Suprapubic skin (tissue), 4 donors: ENCODE measurements at regions not wholly inside any gene's neighbourhood (a gene's known extent, or its start where the extent isn't known, plus 50 kb on each side); places are given as distances from the start of the nearest gene placed in this dataset.

Experiments
- DNase-seq, 2 donors: peaks; one replicate each; pipeline ENCODE4 v3.0.0-alpha.2; 2019; ENCODE audit warnings: low spot score in 2 of 2
- H3K27ac ChIP-seq: fragments of 200-600 bp; sonication (generic); one replicate; pipeline ENCODE4 v1.5.1; 2019
- H3K27me3 ChIP-seq: fragments of 200-600 bp; sonication (generic); one replicate; pipeline ENCODE4 v1.5.1; 2019
- H3K36me3 ChIP-seq: fragments of 200-600 bp; sonication (generic); one replicate; pipeline ENCODE4 v1.5.1; 2019
- H3K4me1 ChIP-seq: fragments of 200-600 bp; sonication (generic); one replicate; pipeline ENCODE4 v1.5.1; 2019
- H3K4me3 ChIP-seq: fragments of 200-600 bp; sonication (generic); one replicate; pipeline ENCODE4 v1.5.1; 2019; ENCODE audit warnings: mild to moderate bottlenecking
- H3K9me3 ChIP-seq: fragments of 200-600 bp; sonication (generic); one replicate; pipeline ENCODE4 v1.5.1; 2019
- EP300 ChIP-seq: sonication (generic); formaldehyde crosslinking; IDR thresholded peaks from one replicate; pipeline ENCODE4 v1.6.1; 2017; ENCODE audit warnings: antibody characterized with exemption
- POLR2A ChIP-seq, 2 donors: fragments of 450-650 bp; IDR thresholded peaks; one replicate each; pipeline ENCODE4 v1.6.1; 2017; ENCODE audit warnings: antibody characterized with exemption in 2 of 2, mild to moderate bottlenecking in 2 of 2, moderate library complexity in 2 of 2
- POLR2AphosphoS5 ChIP-seq, 3 donors: sonication (generic); formaldehyde crosslinking; IDR thresholded peaks; one replicate each; pipeline ENCODE4 v1.6.1; 2017; ENCODE audit warnings: antibody characterized with exemption in 3 of 3
- WGBS: methylation state at CpG from one replicate; pipeline ENCODE4 v1.1.5; 2018; 5-methylcytosine and 5-hydroxymethylcytosine counted together
- TF ChIP-seq, protein P1 (sequence below), 2 donors: fragments of 200-600 bp in 1 of 2; fragments of 450-650 bp in 1 of 2; sonication (generic) in 1 of 2; IDR thresholded peaks; one replicate each; pipeline ENCODE4 v1.5.1; 2016 to 2019; ENCODE audit warnings: antibody characterized with exemption in 2 of 2, mild to moderate bottlenecking in 1 of 2, moderate library complexity in 1 of 2

DNA sequence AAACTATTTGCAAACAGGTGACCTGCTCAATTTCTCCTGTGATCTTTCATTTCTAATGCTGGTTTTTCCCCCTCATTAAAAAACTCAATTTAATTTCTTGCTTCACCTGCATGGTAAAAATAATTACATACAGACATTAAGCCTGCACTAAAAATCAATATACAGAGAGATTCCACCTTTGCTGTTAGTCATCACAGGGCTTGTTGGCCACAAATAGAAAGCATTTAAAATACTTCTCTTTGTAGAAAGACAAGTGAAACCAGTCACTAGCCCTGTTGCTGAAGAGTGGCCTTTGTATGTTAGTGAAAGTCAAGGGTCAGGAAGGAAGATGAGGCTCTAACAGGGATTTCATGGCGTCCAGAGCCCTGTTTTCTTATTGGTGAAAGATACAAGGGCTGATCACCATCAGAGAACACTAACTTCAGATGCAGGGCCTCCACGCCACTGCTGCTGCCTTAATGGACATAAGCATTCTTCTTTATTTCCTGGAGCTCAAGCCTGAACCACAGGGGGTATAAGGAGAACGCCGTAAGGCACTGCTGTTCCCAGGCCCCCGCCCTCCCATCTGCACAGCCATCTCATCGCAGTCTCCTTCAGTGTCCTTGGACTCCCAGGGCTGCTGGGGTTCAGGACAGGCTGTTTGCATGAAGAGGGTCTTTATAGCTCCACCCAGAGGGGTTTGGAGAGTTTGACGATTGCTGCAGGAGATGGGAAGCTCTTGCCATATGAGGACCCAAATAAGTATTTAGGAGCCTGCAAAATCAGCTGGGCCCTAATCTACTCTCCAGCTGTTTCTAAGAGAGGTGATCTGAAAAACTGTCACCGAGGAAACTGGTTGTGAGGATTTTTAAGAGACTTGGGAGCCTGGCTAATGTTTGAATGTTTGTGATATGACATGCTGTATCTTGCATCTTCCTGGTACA is 117.3 kb upstream of the IRF2BP2 start:
- Histone ChIP-seq H3K27ac (peak overlapping the region; percentile 98), H3K4me1 (peaks cover 71% of the 10 kb centered on the region)
- 82% methylated on average over 8 of the region's 8 CpGs for WGBS

DNA sequence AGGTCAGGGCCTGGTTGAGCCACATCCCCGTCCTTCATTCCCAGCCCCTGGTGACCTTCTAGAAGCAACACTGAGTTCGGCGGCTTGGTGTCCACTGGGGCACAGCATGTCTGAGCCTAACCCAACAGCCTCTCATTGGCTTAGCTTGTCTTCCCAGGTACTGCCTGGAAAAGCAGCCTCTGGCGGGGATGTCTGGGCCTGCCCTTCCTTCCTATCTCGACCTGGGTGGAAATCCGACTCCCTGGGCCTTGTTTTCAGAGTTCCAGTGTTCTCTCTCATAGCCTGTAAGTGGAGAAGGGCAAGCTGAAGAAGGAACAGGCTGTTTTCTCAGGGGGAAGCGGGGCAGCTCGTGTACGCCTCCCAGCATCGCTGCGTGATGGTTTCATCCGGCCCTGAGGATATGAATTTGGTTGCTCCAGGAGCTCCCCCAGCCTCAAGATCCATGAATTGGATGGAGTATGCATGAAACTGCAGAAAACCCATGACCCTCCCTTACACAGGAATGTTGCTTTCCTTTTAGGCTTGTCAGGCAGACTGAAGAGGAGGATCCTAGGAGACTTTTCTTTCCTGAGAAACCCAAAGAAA is 116.5 kb upstream of the IRF2BP2 start:
- Histone ChIP-seq H3K9me3 (no peaks in the 10 kb centered on the region), H3K4me3 (no peak overlapping the region), H3K36me3 (no peaks in the 10 kb centered on the region), H3K27me3 (no peaks in the 10 kb centered on the region), H3K4me1 (peaks cover 72% of the 10 kb centered on the region), H3K27ac (peak overlapping the region; percentile 98)
- 64% methylated on average over 12 of the region's 12 CpGs for WGBS
- DNase-seq = peak in 1 of 2 donors; percentile 67
- TF ChIP-seq, protein P1, sequence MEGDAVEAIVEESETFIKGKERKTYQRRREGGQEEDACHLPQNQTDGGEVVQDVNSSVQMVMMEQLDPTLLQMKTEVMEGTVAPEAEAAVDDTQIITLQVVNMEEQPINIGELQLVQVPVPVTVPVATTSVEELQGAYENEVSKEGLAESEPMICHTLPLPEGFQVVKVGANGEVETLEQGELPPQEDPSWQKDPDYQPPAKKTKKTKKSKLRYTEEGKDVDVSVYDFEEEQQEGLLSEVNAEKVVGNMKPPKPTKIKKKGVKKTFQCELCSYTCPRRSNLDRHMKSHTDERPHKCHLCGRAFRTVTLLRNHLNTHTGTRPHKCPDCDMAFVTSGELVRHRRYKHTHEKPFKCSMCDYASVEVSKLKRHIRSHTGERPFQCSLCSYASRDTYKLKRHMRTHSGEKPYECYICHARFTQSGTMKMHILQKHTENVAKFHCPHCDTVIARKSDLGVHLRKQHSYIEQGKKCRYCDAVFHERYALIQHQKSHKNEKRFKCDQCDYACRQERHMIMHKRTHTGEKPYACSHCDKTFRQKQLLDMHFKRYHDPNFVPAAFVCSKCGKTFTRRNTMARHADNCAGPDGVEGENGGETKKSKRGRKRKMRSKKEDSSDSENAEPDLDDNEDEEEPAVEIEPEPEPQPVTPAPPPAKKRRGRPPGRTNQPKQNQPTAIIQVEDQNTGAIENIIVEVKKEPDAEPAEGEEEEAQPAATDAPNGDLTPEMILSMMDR (IDR thresholded peaks at IDR 0.05) = no peak
- TF ChIP-seq EP300 (no peak), POLR2AphosphoS5 (IDR thresholded peaks at IDR 0.05) (no peak), POLR2A (IDR thresholded peaks at IDR 0.05) (no peak)

More for the DNA sequence above, 117.3 kb upstream of the IRF2BP2 start:
- Histone ChIP-seq H3K4me3 (no peak overlapping the region), H3K36me3 (no peaks in the 10 kb centered on the region), H3K27me3 (no peaks in the 10 kb centered on the region), H3K9me3 (no peaks in the 10 kb centered on the region)
- no peak for TF ChIP-seq EP300
- peak in 1 of 2 donors; percentile 58 for DNase-seq

DNA sequence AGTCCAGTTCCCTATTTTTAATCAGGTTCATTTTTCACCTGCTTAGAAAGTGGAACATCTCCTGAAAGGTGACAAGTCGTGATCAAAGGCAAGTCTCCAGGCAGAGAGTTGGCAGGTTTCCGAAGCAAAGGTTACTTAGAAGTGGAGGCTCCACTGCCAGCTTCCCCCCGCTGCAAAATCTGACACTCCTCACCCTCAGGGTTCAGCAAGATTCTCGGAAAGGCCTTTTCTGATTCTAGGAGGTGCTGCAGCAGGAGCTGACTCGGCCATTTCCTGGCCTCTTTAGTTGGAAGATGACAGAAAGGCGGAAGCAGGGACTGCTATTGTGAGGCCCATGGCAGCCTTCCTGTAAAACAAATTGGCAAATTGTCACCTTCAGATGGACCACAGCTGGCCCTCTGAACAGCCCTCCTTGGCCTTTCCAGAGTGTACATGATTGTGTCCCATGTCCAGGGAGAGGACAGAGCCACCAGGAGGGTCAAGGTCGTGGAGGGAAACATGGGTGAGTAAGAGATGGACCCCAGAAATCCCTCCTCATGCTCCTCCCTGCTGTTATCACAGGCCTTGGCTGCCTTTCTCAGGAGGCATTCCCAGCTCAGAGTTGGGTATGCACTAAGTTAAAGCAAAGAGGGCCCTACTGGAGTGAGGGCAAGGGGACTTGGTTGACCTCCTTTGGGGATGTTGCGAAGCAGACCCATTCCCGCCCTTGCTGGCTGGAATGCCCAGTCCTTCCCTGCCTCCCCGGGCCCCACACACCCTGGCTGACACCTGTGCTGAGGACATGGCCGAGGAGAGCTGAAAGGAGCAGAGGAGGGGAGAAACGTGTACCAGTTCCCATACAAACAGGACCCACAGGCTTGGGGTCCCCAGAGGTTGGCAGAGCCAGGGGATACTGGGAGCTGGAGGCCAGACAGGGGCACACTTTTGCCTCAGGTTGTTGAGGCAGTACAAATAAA is 115.5 kb upstream of the IRF2BP2 start:
- no peak overlapping the region for H3K4me3 ChIP-seq
- H3K9me3 ChIP-seq = no peaks in the 10 kb centered on the region
- WGBS = 37% methylated on average over 9 of the region's 12 CpGs
- peak overlapping the region; percentile 98 for H3K27ac ChIP-seq
- TF ChIP-seq, protein P1 (IDR thresholded peaks at IDR 0.05) = no peak
- peak in 1 of 3 donors; percentile 28 for TF ChIP-seq POLR2AphosphoS5 (IDR thresholded peaks at IDR 0.05)
- DNase-seq = peak in 1 of 2 donors; percentile 79
- no peaks in the 10 kb centered on the region for H3K36me3 ChIP-seq
- peaks cover 76% of the 10 kb centered on the region for H3K4me1 ChIP-seq
- no peaks in the 10 kb centered on the region for H3K27me3 ChIP-seq

DNA sequence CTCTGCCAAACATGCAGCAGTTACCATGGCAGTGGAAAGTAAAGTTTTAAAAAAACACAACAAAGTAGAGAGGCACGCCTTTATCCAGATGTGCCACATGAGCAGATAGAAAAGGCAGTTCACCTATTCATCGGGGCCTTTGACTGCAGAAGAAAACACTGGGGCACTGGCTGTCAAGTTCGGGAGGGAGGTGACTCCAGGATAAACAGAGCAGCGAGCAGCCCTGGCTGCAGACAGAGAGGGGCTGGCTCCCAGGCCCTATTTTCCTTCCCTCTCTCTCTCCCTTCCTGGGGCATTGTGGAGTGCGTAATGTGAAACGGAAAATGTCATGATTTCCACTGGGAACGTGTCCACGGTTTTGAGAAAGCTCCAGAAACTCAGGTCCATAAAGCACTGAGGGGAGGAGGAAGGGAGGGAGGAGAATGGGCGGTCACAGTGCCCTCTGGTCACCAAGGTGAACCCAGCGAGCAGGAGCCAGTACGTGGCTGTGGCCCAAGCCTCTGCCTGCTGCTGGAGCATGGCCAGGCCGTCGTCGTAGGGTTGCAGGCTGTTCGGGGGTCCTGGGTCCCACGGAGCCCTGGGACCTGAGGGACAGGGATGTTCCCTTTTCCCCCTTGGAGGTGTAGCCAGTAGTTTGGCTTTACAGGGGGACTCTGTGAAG is 114.7 kb upstream of the IRF2BP2 start:
- TF ChIP-seq, protein P1 (IDR thresholded peaks at IDR 0.05) = no peak
- TF ChIP-seq POLR2AphosphoS5 (IDR thresholded peaks at IDR 0.05) (peak in 2 of 3 donors; percentile 5 to 76), EP300 (peak; percentile 5), POLR2A (IDR thresholded peaks at IDR 0.05) (peak; percentile 5 to 18)
- Histone ChIP-seq H3K9me3 (no peaks in the 10 kb centered on the region), H3K4me1 (peaks cover 84% of the 10 kb centered on the region), H3K36me3 (no peaks in the 10 kb centered on the region), H3K4me3 (peak overlapping the region; percentile 31), H3K27ac (peak overlapping the region; percentile 98), H3K27me3 (no peaks in the 10 kb centered on the region)
- DNase-seq = peak; percentile 90 to 91
- WGBS = 4% methylated on average over 11 of the region's 16 CpGs
